Heart left ventricle (tissue), 13 donors: ENCODE measurements at regions not wholly inside any gene's neighbourhood (a gene's known extent, or its start where the extent isn't known, plus 50 kb on each side); places are given as distances from the start of the nearest gene placed in this dataset.

Source experiments
- POLR2A ChIP-seq, 2 donors: fragments of 450-650 bp; IDR thresholded peaks; one replicate each; pipeline ENCODE4 v1.6.1; 2017; ENCODE audit warnings: antibody characterized with exemption in 2 of 2, mild to moderate bottlenecking in 2 of 2, moderate library complexity in 2 of 2
- TF ChIP-seq, protein P1 (sequence below), 12 donors: fragments of 200-600 bp; sonication (generic) in 4 of 12; IDR thresholded peaks; one replicate each; pipeline versions ENCODE4 v1.5.0 to v1.8.0; 2018 to 2022; ENCODE audit warnings: antibody characterized with exemption in 12 of 12, mild to moderate bottlenecking in 5 of 12
- donor health status: ischemic (EF 13 %, LVEDD 7.1; RV severe dilation, severe dysfunction).
- donor health status: DM: no; HTN: yes; CAD: no.
- donor health status: DM: no; HTN: no; CAD: no.
- donor health status: ischemic (EF 25% LVEDD 6.9; RV normal size, moderate dysfunction).
- donor health status: ischemic (EF 25% LVEDD 5.7; RV mildly dilated, moderate dysfunction).
- donor health status: ischemic (EF 35%, LVEDD 5.7; RV mildly dilated, moderate dysfunction).
- donor health status: nonischemic (EF 11% LVEDD 7.7; RV severe dilation, severe dysfunction).
- donor health status: DM: yes; HTN: yes; CAD: no.
- donor health status: PGD.
- donor health status: ischemic (EF 29% LVEDD 5.4; RV normal size, mild dysfunction).
- donor health status: nonischemic (EF 23%, LVEDD 6.1; RV moderate dilation, normal function).

DNA sequence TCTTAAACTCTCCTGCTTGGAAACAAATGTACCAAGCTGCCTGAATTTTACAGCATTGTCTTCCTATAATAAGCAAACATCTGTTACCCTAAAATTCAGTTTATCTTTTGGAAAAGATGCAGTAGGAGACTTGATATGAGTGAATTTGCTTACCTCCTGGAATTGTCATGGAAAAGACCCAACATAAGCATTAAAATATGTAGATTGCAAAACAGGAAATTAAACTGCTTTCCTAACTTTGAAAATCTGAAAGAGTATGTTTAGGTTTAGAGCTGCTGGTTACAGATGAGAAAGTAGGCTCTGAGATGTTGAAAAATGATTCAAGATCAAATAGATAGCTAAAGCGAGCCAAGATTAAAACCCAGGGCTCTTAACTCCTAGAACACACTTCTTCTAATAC lies 316.5 kb downstream of the SOX11 start:
- TF ChIP-seq, protein P1, sequence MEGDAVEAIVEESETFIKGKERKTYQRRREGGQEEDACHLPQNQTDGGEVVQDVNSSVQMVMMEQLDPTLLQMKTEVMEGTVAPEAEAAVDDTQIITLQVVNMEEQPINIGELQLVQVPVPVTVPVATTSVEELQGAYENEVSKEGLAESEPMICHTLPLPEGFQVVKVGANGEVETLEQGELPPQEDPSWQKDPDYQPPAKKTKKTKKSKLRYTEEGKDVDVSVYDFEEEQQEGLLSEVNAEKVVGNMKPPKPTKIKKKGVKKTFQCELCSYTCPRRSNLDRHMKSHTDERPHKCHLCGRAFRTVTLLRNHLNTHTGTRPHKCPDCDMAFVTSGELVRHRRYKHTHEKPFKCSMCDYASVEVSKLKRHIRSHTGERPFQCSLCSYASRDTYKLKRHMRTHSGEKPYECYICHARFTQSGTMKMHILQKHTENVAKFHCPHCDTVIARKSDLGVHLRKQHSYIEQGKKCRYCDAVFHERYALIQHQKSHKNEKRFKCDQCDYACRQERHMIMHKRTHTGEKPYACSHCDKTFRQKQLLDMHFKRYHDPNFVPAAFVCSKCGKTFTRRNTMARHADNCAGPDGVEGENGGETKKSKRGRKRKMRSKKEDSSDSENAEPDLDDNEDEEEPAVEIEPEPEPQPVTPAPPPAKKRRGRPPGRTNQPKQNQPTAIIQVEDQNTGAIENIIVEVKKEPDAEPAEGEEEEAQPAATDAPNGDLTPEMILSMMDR (IDR thresholded peaks at IDR 0.05), result no peak
- TF ChIP-seq POLR2A (IDR thresholded peaks at IDR 0.05), result no peak
